Gastrocnemius medialis (tissue), 4 donors: ENCODE measurements at regions not wholly inside any gene's neighbourhood (a gene's known extent, or its start where the extent isn't known, plus 50 kb on each side); places are given as distances from the start of the nearest gene placed in this dataset.

Source experiments
- POLR2A ChIP-seq, 2 donors: fragments of 450-650 bp; IDR thresholded peaks; one replicate each; pipeline ENCODE4 v1.6.1; 2017; ENCODE audit warnings: antibody characterized with exemption in 2 of 2, mild to moderate bottlenecking in 2 of 2, moderate library complexity in 2 of 2
- TF ChIP-seq, protein P1 (sequence below), 5 experiments: fragments of 450-650 bp in 3 of 5; fragments of 200-600 bp in 2 of 5; sonication (generic) in 2 of 5; IDR thresholded peaks in 4 of 5; conservative IDR thresholded peaks in 1 of 5; 1 replicate in 4 of 5; 2 replicates in 1 of 5; pipeline ENCODE4 v1.5.1; 2016 to 2019; ENCODE audit warnings: antibody characterized with exemption in 5 of 5, mild to moderate bottlenecking in 3 of 5, moderate library complexity in 3 of 5

DNA sequence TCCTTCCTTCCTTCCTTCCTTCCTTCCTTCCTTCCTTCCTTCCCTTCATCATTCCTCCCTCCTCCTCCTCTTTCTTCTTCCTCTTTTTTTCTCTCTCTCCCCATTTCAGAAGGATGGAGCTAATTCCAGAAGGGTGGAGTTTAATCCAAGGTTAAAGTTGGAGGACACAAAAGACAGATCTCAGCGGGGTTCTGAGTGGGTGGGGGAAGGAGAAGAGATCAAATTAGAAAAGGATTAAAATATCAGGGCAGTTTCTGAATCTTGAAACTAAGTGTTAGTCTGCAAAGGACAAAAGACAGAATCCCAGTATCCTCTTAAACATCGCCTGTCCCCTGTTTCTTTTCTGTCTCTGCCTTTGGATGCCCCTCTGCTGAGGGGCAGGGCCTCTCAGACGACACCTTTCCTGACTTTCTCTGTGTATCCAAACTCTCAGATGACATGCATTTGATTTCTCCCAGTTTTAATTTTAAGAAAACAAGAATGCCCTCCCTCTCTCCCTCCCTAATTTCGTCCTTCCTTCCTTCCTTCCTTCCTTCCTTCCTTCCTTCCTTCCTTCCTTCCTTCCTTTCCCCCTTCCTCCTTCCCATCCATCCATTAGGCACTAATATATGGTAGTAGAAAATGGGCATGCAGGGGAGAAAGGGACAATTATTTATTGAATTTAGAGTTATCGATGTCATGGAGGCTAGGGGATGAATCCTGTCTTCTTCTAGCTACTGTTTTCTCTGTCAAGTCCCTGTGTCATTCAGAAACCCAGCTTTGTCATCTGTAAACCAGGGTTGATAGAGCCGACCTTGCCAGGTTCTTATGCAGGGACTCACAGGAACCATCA lies 269.1 kb downstream of the VRK1 start:
- no peak for TF ChIP-seq POLR2A (IDR thresholded peaks at IDR 0.05)
- TF ChIP-seq, protein P1, sequence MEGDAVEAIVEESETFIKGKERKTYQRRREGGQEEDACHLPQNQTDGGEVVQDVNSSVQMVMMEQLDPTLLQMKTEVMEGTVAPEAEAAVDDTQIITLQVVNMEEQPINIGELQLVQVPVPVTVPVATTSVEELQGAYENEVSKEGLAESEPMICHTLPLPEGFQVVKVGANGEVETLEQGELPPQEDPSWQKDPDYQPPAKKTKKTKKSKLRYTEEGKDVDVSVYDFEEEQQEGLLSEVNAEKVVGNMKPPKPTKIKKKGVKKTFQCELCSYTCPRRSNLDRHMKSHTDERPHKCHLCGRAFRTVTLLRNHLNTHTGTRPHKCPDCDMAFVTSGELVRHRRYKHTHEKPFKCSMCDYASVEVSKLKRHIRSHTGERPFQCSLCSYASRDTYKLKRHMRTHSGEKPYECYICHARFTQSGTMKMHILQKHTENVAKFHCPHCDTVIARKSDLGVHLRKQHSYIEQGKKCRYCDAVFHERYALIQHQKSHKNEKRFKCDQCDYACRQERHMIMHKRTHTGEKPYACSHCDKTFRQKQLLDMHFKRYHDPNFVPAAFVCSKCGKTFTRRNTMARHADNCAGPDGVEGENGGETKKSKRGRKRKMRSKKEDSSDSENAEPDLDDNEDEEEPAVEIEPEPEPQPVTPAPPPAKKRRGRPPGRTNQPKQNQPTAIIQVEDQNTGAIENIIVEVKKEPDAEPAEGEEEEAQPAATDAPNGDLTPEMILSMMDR (IDR thresholded peaks at IDR 0.05 in 4 of 5, conservative IDR thresholded peaks at IDR 0.05 in 1 of 5): no peak
